ENCODE measurements at regions not wholly inside any gene's neighbourhood (a gene's known extent, or its start where the extent isn't known, plus 50 kb on each side); places are given as distances from the start of the nearest gene placed in this dataset.

GRCh38 chr7:138244606-138245005 is 168.3 kb downstream of the AKR1D1 start:
- Histone ChIP-seq H3K9me3 (no peaks in the 10 kb centered on the region), H3K4me3 (no peak overlapping the region), H3K4me1 (no peaks in the 10 kb centered on the region), H3K36me3 (no peaks in the 10 kb centered on the region), H3K27ac (no peak overlapping the region), H3K27me3 (no peaks in the 10 kb centered on the region)
- intact Hi-C loops (cut with DNase I; ENCODE audit: low total_unique reads) = no loop called here
- in situ Hi-C loops (cut with MboI; ENCODE audit: low sequenced_read_pairs in 4 of 4) = no loop called here
- ATAC-seq (no peak), DNase-seq (no peak)
- TF ChIP-seq CTCF (IDR thresholded peaks at IDR 0.05 in 4 of 5, conservative IDR thresholded peaks at IDR 0.05 in 1 of 5) = no peak
- TF ChIP-seq POLR2A (IDR thresholded peaks at IDR 0.05) = no peak

- no peak for ATAC-seq
- in situ Hi-C loops (cut with MboI; ENCODE audit: low sequenced_read_pairs in 4 of 4) = no loop called here
- TF ChIP-seq POLR2A (IDR thresholded peaks at IDR 0.05) (no peak), CTCF (IDR thresholded peaks at IDR 0.05 in 4 of 5, conservative IDR thresholded peaks at IDR 0.05 in 1 of 5) (no peak)
Observed at GRCh38 chr7:138245216-138245615, 169.0 kb downstream of the AKR1D1 start.

GRCh38 chr7:138245682-138246081 is 169.4 kb downstream of the AKR1D1 start:
- DNase-seq = no peak
- Histone ChIP-seq H3K4me1 (no peaks in the 10 kb centered on the region), H3K4me3 (no peak overlapping the region), H3K27me3 (no peaks in the 10 kb centered on the region), H3K27ac (no peak overlapping the region), H3K9me3 (no peaks in the 10 kb centered on the region), H3K36me3 (no peaks in the 10 kb centered on the region)
- in situ Hi-C loops (cut with MboI; ENCODE audit: low sequenced_read_pairs in 4 of 4) = no loop called here
- intact Hi-C loops (cut with DNase I; ENCODE audit: low total_unique reads) = no loop called here
- no peak for ATAC-seq
- TF ChIP-seq POLR2A (IDR thresholded peaks at IDR 0.05) = no peak

More at GRCh38 chr7:138245216-138245615, 169.0 kb downstream of the AKR1D1 start:
- DNase-seq = no peak
- no peaks in the 10 kb centered on the region for H3K4me1 ChIP-seq
- intact Hi-C loops (cut with DNase I; ENCODE audit: low total_unique reads) = no loop called here
- H3K4me3 ChIP-seq = no peak overlapping the region
- no peak overlapping the region for H3K27ac ChIP-seq
- H3K27me3 ChIP-seq = no peaks in the 10 kb centered on the region
- no peaks in the 10 kb centered on the region for H3K9me3 ChIP-seq
- no peaks in the 10 kb centered on the region for H3K36me3 ChIP-seq

GRCh38 chr7:138246428-138246827 is 170.2 kb downstream of the AKR1D1 start:
- no peak overlapping the region for H3K27ac ChIP-seq
- no peaks in the 10 kb centered on the region for H3K36me3 ChIP-seq
- in situ Hi-C loops (cut with MboI; ENCODE audit: low sequenced_read_pairs in 4 of 4) = no loop called here
- DNase-seq (no peak), ATAC-seq (no peak)
- TF ChIP-seq POLR2A (IDR thresholded peaks at IDR 0.05) = no peak
- no peak for TF ChIP-seq CTCF (IDR thresholded peaks at IDR 0.05 in 4 of 5, conservative IDR thresholded peaks at IDR 0.05 in 1 of 5)
- no peaks in the 10 kb centered on the region for H3K9me3 ChIP-seq
- intact Hi-C loops (cut with DNase I; ENCODE audit: low total_unique reads) = no loop called here
- no peak overlapping the region for H3K4me3 ChIP-seq
- no peaks in the 10 kb centered on the region for H3K4me1 ChIP-seq
- H3K27me3 ChIP-seq = no peaks in the 10 kb centered on the region

GRCh38 chr7:138247081-138247480 is 170.8 kb downstream of the AKR1D1 start:
- no peak for ATAC-seq
- Histone ChIP-seq H3K4me1 (no peaks in the 10 kb centered on the region), H3K36me3 (no peaks in the 10 kb centered on the region), H3K4me3 (no peak overlapping the region), H3K9me3 (no peaks in the 10 kb centered on the region), H3K27me3 (no peaks in the 10 kb centered on the region), H3K27ac (no peak overlapping the region)
- DNase-seq = no peak
- intact Hi-C loops (cut with DNase I; ENCODE audit: low total_unique reads) = no loop called here
- TF ChIP-seq POLR2A (IDR thresholded peaks at IDR 0.05) = no peak
- in situ Hi-C loops (cut with MboI; ENCODE audit: low sequenced_read_pairs in 4 of 4) = no loop called here

GRCh38 chr7:138247568-138248333 is 171.5 kb downstream of the AKR1D1 start:
- intact Hi-C loops (cut with DNase I; ENCODE audit: low total_unique reads) = no loop called here
- in situ Hi-C loops (cut with MboI; ENCODE audit: low sequenced_read_pairs in 4 of 4) = no loop called here
- Histone ChIP-seq H3K4me1 (no peaks in the 10 kb centered on the region), H3K9me3 (no peaks in the 10 kb centered on the region), H3K4me3 (no peak overlapping the region), H3K27ac (no peak overlapping the region), H3K27me3 (no peaks in the 10 kb centered on the region), H3K36me3 (no peaks in the 10 kb centered on the region)
- ATAC-seq = no peak
- TF ChIP-seq CTCF (IDR thresholded peaks at IDR 0.05 in 4 of 5, conservative IDR thresholded peaks at IDR 0.05 in 1 of 5) = no peak
- no peak for TF ChIP-seq POLR2A (IDR thresholded peaks at IDR 0.05)
- no peak for DNase-seq
